ENCODE measurements at regions not wholly inside any gene's neighbourhood (a gene's known extent, or its start where the extent isn't known, plus 50 kb on each side); places are given as distances from the start of the nearest gene placed in this dataset.

DNA sequence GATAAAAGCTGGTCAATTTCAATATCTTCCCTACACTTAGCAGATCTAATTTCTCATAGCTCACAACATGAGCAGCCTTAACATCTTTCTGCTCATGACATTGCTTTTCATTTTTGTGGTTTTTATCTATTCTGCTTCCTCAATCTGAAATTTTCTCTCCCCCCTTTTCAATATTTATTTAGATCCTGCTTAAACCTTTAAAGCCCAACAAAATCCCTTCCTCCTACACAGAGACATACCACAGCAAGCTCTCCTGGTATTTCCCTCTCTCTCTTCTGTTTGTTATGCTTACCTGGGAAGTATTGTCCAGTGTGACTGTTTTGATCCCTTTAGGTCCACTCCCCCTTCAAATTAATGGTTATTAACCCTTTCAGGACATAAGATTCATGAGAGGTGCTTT lies 582.5 kb downstream of the RFPL4B start:
- H3K9me3 Mint-ChIP-seq = no peaks in the 10 kb centered on the region
- H3K27ac Mint-ChIP-seq = no peak overlapping the region
- H3K36me3 Mint-ChIP-seq (ENCODE audit: low read depth) = no peaks in the 10 kb centered on the region
- no peak for DNase-seq
- H3K4me3 Mint-ChIP-seq = no peak overlapping the region
- H3K4me1 Mint-ChIP-seq (ENCODE audit: low read depth) = peaks cover 41% of the 10 kb centered on the region
- TF ChIP-seq, protein P1, sequence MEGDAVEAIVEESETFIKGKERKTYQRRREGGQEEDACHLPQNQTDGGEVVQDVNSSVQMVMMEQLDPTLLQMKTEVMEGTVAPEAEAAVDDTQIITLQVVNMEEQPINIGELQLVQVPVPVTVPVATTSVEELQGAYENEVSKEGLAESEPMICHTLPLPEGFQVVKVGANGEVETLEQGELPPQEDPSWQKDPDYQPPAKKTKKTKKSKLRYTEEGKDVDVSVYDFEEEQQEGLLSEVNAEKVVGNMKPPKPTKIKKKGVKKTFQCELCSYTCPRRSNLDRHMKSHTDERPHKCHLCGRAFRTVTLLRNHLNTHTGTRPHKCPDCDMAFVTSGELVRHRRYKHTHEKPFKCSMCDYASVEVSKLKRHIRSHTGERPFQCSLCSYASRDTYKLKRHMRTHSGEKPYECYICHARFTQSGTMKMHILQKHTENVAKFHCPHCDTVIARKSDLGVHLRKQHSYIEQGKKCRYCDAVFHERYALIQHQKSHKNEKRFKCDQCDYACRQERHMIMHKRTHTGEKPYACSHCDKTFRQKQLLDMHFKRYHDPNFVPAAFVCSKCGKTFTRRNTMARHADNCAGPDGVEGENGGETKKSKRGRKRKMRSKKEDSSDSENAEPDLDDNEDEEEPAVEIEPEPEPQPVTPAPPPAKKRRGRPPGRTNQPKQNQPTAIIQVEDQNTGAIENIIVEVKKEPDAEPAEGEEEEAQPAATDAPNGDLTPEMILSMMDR (IDR thresholded peaks at IDR 0.05) = no peak
- H3K27me3 Mint-ChIP-seq (ENCODE audit: insufficient read depth) = no peaks in the 10 kb centered on the region

GRCh38 chr6:112931832-112932231 lies 584.7 kb downstream of the RFPL4B start:
- Mint-ChIP-seq H3K36me3 (ENCODE audit: low read depth) (no peaks in the 10 kb centered on the region), H3K4me1 (ENCODE audit: low read depth) (peaks cover 39% of the 10 kb centered on the region), H3K9me3 (no peaks in the 10 kb centered on the region), H3K27ac (no peak overlapping the region), H3K27me3 (ENCODE audit: insufficient read depth) (no peaks in the 10 kb centered on the region), H3K4me3 (no peak overlapping the region)
- DNase-seq = no peak
- TF ChIP-seq, protein P1 (IDR thresholded peaks at IDR 0.05) = no peak

- no peak for DNase-seq
- TF ChIP-seq, protein P1 (IDR thresholded peaks at IDR 0.05) = no peak
- H3K36me3 Mint-ChIP-seq (ENCODE audit: low read depth) = no peaks in the 10 kb centered on the region
- H3K9me3 Mint-ChIP-seq = no peaks in the 10 kb centered on the region
- H3K4me3 Mint-ChIP-seq = no peak overlapping the region
- no peaks in the 10 kb centered on the region for H3K27me3 Mint-ChIP-seq (ENCODE audit: insufficient read depth)
- no peak overlapping the region for H3K27ac Mint-ChIP-seq
- H3K4me1 Mint-ChIP-seq (ENCODE audit: low read depth) = peaks cover 26% of the 10 kb centered on the region
Observed at GRCh38 chr6:112933947-112934346, 586.8 kb downstream of the RFPL4B start.

- Mint-ChIP-seq H3K27me3 (ENCODE audit: insufficient read depth) (no peaks in the 10 kb centered on the region), H3K4me3 (no peak overlapping the region), H3K9me3 (no peaks in the 10 kb centered on the region), H3K4me1 (ENCODE audit: low read depth) (peaks cover 27% of the 10 kb centered on the region), H3K27ac (no peak overlapping the region), H3K36me3 (ENCODE audit: low read depth) (no peaks in the 10 kb centered on the region)
- no peak for DNase-seq
- TF ChIP-seq, protein P1 (IDR thresholded peaks at IDR 0.05) = no peak
Observed at GRCh38 chr6:112934433-112935327, 587.5 kb downstream of the RFPL4B start.

- no peak for DNase-seq
- no peaks in the 10 kb centered on the region for H3K36me3 Mint-ChIP-seq (ENCODE audit: low read depth)
- H3K9me3 Mint-ChIP-seq = no peaks in the 10 kb centered on the region
- TF ChIP-seq, protein P1 (IDR thresholded peaks at IDR 0.05) = no peak
- peaks cover 23% of the 10 kb centered on the region for H3K4me1 Mint-ChIP-seq (ENCODE audit: low read depth)
- no peak overlapping the region for H3K4me3 Mint-ChIP-seq
- H3K27ac Mint-ChIP-seq = no peak overlapping the region
- H3K27me3 Mint-ChIP-seq (ENCODE audit: insufficient read depth) = no peaks in the 10 kb centered on the region
Observed at GRCh38 chr6:112935402-112936078, 588.4 kb downstream of the RFPL4B start.

Data from HFFc6 (cell line).